ENCODE measurements at regions not wholly inside any gene's neighbourhood (a gene's known extent, or its start where the extent isn't known, plus 50 kb on each side); places are given as distances from the start of the nearest gene placed in this dataset.

DNA sequence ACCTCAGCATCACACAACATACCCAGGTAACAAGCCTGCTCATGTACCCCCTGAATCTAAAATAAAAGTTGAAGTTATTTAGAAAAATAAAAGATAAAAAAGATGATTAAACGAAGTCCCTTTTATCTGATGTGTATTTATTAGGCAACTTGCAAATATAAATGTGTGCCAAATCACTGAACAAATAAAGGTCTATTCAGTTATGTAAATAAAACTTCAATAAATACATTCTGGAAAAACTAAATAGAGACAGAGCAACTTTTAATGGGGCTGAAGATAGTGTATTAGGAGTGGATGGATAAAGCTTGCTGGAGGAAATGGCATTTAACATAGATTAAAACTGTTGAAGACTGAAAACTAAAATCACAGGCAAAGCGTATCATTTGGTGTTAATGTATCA lies 678.0 kb upstream of the GRM7 start:
- DNase-seq (ENCODE audit: low spot score), result no peak

- DNase-seq (ENCODE audit: low spot score), result no peak
Measured at GRCh38 chr3:6189384-6189783, 671.5 kb upstream of the GRM7 start.

DNA sequence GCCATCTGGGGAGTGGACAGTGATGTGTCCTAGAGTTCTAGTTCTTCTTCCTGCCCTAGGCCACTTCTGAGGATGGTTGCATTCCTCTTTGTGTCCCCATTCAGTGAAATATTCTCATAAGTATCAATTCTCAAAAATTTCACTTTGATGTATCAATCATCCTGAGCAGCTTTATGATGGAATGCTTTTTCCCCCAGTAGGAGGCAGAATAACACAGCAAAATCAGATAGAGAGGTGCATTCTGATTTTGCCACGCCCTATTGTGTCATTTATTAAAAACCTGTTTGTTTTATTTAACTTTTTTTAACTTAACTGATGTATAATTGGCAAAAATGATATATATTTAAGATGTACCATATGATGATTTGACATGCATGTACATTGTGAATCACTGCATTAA lies 656.0 kb upstream of the GRM7 start:
- DNase-seq (ENCODE audit: low spot score), result no peak

DNA sequence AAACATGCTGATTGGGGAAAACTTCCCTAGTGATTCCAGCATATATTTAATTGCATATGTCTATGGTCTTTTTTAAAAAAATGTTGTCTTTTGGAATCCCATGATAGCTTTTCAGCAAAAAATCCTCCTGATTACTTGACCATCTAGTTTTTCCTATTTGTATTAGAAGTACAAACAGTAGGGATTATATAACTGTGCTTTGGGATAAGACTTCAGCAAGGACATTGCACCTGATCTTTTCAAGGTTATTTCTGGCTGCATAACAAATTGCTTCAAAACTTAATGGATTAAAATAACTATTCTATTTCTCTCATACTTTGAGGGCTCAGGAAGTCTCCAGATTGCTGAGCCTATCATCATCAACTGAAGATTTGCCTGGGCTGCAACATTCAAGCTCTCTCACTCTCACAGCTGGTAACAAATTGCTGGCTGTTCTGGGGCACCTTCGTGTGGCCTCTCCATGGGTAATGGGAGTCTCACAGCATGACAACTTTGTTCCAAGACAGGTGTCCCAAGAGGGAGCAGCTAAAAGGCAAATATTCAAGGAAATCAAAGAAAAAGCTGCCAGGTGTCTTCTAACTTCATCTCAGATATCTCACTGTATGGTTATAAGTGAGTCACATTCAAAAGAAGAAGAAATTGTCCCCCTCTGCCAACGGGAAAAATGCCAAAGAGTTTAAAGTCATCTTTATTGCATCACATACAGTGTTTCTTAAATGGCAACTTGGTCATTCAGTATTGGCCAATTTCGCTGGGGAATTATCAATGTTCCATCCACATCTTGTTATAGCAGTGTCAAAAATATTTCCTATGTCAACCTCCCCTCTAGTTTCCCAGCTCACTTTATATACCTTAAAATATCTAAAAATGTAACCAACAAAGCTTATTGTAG lies 644.5 kb upstream of the GRM7 start:
- no peak for DNase-seq (ENCODE audit: low spot score)

GRCh38 chr3:6220447-6220846 lies 640.5 kb upstream of the GRM7 start:
- no peak for DNase-seq (ENCODE audit: low spot score)

DNA sequence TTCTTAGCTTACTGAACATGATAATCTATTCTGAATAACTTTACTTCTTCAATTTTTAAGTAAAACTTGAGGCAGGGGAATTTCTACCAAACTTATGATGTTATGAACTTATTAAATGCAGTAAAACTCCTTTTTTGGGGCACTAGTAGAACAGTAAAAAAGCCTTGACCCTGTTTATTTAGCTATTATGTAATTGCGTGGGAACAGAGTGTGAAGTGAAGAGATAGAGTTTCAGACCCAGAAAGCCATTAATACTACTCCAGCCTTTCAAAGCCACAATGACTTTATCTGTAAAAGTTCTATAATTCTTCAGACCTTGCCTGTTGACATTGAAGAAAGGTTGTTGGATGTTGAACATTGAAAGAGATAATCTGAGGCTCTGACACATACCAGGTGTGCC lies 638.8 kb upstream of the GRM7 start:
- no peak for DNase-seq (ENCODE audit: low spot score)

DNA sequence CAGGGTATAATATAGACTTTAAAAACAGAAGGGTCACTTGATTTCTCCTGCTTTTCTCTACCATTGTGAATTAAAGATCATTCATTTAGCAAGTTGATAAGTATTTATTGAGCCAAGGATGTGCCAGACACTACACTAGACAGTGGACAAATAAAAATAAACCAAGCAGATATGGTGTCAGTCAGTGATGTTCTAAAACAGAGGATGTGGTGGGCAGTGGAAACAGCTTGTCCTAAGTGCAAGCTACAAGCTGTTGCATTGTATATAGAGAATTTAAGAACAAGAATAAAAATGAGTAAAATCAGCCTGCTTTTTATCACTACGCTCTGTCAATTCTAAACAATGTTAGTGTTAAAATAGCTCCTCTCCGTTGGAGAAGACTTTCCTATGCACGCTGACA lies 637.3 kb upstream of the GRM7 start:
- DNase-seq (ENCODE audit: low spot score), result no peak

DNA sequence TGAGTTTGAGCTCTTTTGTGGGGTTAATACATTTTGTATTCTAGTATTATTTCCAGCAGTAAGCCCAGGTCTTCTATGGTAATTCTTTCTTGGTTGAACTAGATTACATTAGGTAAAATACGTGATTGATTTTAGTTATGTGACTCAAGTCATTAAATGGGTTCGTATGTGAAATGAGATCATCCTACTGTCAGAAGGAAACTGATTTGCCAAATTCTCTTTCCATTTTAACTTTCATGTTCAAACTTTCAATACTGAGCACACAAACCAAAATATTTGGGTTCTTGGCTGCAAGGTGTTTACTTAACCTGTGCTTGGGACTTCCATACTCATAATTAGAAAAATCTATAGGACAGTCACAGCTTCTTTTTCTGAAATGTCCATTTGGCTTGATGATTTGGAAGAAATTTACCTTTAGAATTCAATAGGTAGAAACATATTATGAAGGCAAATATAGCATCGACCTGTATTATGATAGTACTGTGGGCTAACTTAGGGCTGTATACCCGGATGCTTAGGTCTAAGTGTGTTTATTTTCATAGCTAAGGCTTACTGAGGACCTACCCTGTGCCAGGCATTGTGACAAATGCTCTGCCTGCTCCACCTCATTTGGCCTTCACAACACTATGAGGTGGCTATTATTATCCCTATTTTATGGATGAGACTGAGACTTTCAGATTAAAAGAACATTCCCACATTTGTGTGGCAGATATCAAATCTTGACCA lies 631.8 kb upstream of the GRM7 start:
- no peak for DNase-seq (ENCODE audit: low spot score)

GRCh38 chr3:6229778-6230410 lies 631.0 kb upstream of the GRM7 start:
- no peak for DNase-seq (ENCODE audit: low spot score)

- no peak for DNase-seq (ENCODE audit: low spot score)
Measured at GRCh38 chr3:6242104-6242503, 618.8 kb upstream of the GRM7 start.

GRCh38 chr3:6248528-6248927 lies 612.4 kb upstream of the GRM7 start:
- DNase-seq (ENCODE audit: low spot score), result no peak

GRCh38 chr3:6249679-6250078 lies 611.2 kb upstream of the GRM7 start:
- DNase-seq (ENCODE audit: low spot score), result no peak

- no peak for DNase-seq (ENCODE audit: low spot score)
Measured at GRCh38 chr3:6250167-6250566, 610.7 kb upstream of the GRM7 start.

GRCh38 chr3:6251612-6252400 lies 609.1 kb upstream of the GRM7 start:
- no peak for DNase-seq (ENCODE audit: low spot score)

- DNase-seq (ENCODE audit: low spot score), result no peak
Measured at GRCh38 chr3:6254490-6254889, 606.4 kb upstream of the GRM7 start.

- DNase-seq (ENCODE audit: low spot score), result no peak
Measured at GRCh38 chr3:6255229-6255628, 605.7 kb upstream of the GRM7 start.

DNA sequence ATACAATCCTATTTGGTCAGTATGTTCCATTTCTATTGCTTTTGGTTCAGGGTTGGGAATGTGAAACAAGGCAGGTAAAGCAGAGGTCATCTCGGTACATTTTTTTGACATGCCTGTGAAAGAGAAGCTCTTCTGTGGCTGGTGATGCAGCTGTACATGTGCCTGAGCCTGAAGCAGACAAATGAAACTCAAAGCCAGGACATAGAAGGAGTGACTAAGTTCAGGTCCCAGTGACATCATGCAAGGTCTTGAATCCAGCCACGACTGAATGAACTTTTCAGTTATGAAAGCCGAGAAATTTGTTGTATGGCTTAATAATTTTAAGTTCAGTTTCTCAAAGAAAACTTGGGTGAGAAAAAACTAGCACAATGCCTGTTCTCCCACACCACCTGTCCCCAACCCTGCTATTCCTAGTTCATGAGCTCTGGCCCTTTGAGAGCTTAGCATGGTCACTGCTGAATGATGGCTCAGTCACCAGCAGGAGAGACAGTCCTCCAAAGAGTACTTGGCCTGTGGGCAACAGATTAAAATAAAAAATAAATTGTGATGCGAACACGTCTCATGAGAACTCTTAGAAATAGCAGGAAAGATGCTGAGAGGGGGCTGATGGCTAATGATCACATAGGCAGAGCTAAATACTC lies 600.2 kb upstream of the GRM7 start:
- DNase-seq (ENCODE audit: low spot score), result no peak

GRCh38 chr3:6262010-6262409 lies 598.9 kb upstream of the GRM7 start:
- DNase-seq (ENCODE audit: low spot score), result no peak

- no peak for DNase-seq (ENCODE audit: low spot score)
Measured at GRCh38 chr3:6264036-6264435, 596.9 kb upstream of the GRM7 start.

GRCh38 chr3:6264906-6265305 lies 596.0 kb upstream of the GRM7 start:
- no peak for DNase-seq (ENCODE audit: low spot score)

GRCh38 chr3:6266135-6266534 lies 594.8 kb upstream of the GRM7 start:
- DNase-seq (ENCODE audit: low spot score), result no peak

- DNase-seq (ENCODE audit: low spot score), result no peak
Measured at GRCh38 chr3:6273878-6274277, 587.0 kb upstream of the GRM7 start.

Data from hepatic stellate cell (primary cell).